GM12878 (cell line): ENCODE measurements at regions not wholly inside any gene's neighbourhood (a gene's known extent, or its start where the extent isn't known, plus 50 kb on each side); places are given as distances from the start of the nearest gene placed in this dataset.

Source experiments
- ATAC-seq: fragments of 200-7000 bp; cut with Tn5 transposase; 3 replicates; pipeline ENCODE4 v1.9.1; 2020; ENCODE audit warnings: mild to moderate bottlenecking, moderate library complexity
- BruUV-seq: library from RNA; stranded (reverse); fragments of 400-500 nt; replicated peaks from 2 replicates; lab custom pipeline; 2021; lab: Mats Ljungman, UMichigan
- CTCF ChIA-PET: fragments of 300-600 bp; sonication (Branson Sonifier 250); formaldehyde crosslinking; extraction: SDS; loops from one replicate; lab custom pipeline; 2021; ENCODE audit warnings: inconsistent platforms; lab: Yijun Ruan, JAX
- POLR2A ChIA-PET: fragments of 350-600 bp; formaldehyde crosslinking; extraction: SDS; loops from one replicate; lab custom pipeline; 2021; ENCODE audit warnings: inconsistent platforms; lab: Charles Lee
- RAD21 ChIA-PET: fragments of 300-600 bp; sonication (Branson Sonifier 250); formaldehyde crosslinking; loops from one replicate; lab custom pipeline; 2023; ENCODE audit warnings: antibody characterized with exemption; ENCODE audit not compliant: unreplicated experiment; lab: Charles Lee
- SMC1A ChIA-PET: fragments of 300-600 bp; sonication (Branson Sonifier 250); formaldehyde crosslinking; loops from one replicate; lab custom pipeline; 2023; ENCODE audit not compliant: unreplicated experiment, uncharacterized antibody; lab: Charles Lee
- DNase-seq: peaks from one replicate; pipeline ENCODE4 v3.0.0-alpha.2; 2011; ENCODE audit warnings: low read depth, low spot score
- FAIRE-seq: peaks from 3 replicates; lab custom pipeline; 2011; peaks lifted over from hg19 to GRCh38; lab: Jason Lieb, UNC
- H2AFZ ChIP-seq: 2 replicates; pipeline ENCODE4 v1.6.0; 2011; ENCODE audit warnings: low read depth, low read length, control low read depth; ENCODE audit not compliant: control insufficient read depth
- H3K27ac ChIP-seq: 2 replicates; pipeline ENCODE4 v1.5.1; 2011; ENCODE audit warnings: control low read depth; ENCODE audit not compliant: control insufficient read depth, insufficient read depth
- H3K27me3 ChIP-seq, 2 experiments: replicated peaks in 1 of 2; 2 replicates each; pipeline versions ENCODE4 v1.6.0 to v1.6.1; 2011; ENCODE audit warnings: low read length in 1 of 2; ENCODE audit not compliant: control insufficient read depth in 2 of 2, insufficient read depth in 2 of 2
- H3K36me3 ChIP-seq, 2 experiments: 2 replicates each; pipeline ENCODE4 v1.5.1; 2011; ENCODE audit warnings: low read length in 1 of 2; ENCODE audit not compliant: control insufficient read depth in 2 of 2, insufficient read depth in 2 of 2
- H3K4me1 ChIP-seq: 2 replicates; pipeline ENCODE4 v1.6.1; 2011; ENCODE audit warnings: mild to moderate bottlenecking, low read length, moderate library complexity, mixed read lengths; ENCODE audit not compliant: control insufficient read depth, insufficient read depth
- H3K4me2 ChIP-seq: 2 replicates; pipeline ENCODE4 v1.6.0; 2011; ENCODE audit warnings: control low read depth; ENCODE audit not compliant: control insufficient read depth, insufficient read depth
- H3K4me3 ChIP-seq: fragments of 200-600 bp; sonication (generic); 2 replicates; pipeline ENCODE4 v1.5.1; 2016
- H3K79me2 ChIP-seq: 2 replicates; pipeline ENCODE4 v1.6.0; 2011; ENCODE audit warnings: low read length; ENCODE audit not compliant: control insufficient read depth, insufficient read depth
- H3K9ac ChIP-seq: 2 replicates; pipeline ENCODE4 v1.8.0; 2011; ENCODE audit warnings: low read length, control low read depth, mixed read lengths; ENCODE audit not compliant: control insufficient read depth, insufficient read depth
- H3K9me3 ChIP-seq: replicated peaks from 3 replicates; pipeline ENCODE4 v1.5.1; 2011; ENCODE audit warnings: mild to moderate bottlenecking, low read length; ENCODE audit not compliant: control insufficient read depth, insufficient read depth
- H4K20me1 ChIP-seq: 2 replicates; pipeline ENCODE4 v1.6.0; 2011; ENCODE audit not compliant: control insufficient read depth, insufficient read depth
- BACH1 ChIP-seq: fragments of 450-650 bp; IDR thresholded peaks from 2 replicates; pipeline ENCODE4 v1.6.1; 2017; ENCODE audit warnings: mild to moderate bottlenecking, borderline replicate concordance
- NR2C1 ChIP-seq: fragments of 450-650 bp; IDR thresholded peaks from 2 replicates; pipeline ENCODE4 v1.6.1; 2017; ENCODE audit warnings: antibody characterized with exemption, mild to moderate bottlenecking, moderate library complexity
- WGBS: methylation state at CpG from one replicate; pipeline ENCODE4 v1.1.6; 2016; ENCODE audit warnings: low lambda C conversion rate; ENCODE audit not compliant: insufficient replicate concordance, insufficient coverage; ENCODE audit errors: missing lambda C conversion rate; 5-methylcytosine and 5-hydroxymethylcytosine counted together
- in situ Hi-C: fragments of 300-500 bp; cut with MboI; formaldehyde crosslinking; loops from 9 replicates; pipeline ENCODE4 v1.14.3; 2018; ENCODE audit warnings: mixed read lengths
- intact Hi-C: fragments of 100-400 bp; cut with micrococcal nuclease; formaldehyde crosslinking; loops from one replicate; pipeline ENCODE4 v1.14.2; 2022; ENCODE audit not compliant: unreplicated experiment
- TF ChIP-seq, protein P1 (sequence below), 3 experiments: IDR thresholded peaks in 2 of 3; conservative IDR thresholded peaks in 1 of 3; 2 replicates each; pipeline ENCODE4 v1.5.1; 2011; ENCODE audit warnings: low read depth in 3 of 3, low read length in 3 of 3, mild to moderate bottlenecking in 3 of 3, control low read depth in 2 of 3, moderate library complexity in 2 of 3, inconsistent platforms in 1 of 3, mixed read lengths in 1 of 3; ENCODE audit not compliant: control insufficient read depth in 2 of 3, insufficient read depth in 1 of 3; ENCODE audit errors: extremely low read depth in 1 of 3

DNA sequence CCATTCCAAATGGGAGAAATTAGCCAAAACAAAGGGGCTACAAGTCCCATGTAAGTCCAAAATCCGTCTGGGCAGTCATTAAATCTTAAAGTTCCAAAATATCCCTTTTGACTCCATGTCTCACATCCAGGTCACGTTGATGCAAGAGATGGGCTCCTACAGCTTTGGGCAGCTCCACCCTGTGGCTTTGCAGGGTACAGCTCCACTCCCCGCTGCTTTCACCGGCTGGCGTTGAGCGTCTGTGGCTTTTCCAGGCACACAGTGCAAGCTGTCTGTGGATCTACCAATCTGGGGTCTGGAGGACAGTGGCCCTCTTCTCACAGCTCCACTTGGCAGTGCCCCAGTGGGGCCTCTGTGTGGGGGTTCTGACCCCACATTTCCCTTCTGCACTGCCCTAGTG is 130.2 kb downstream of the TPR start:
- 54% methylated on average over 6 of the region's 6 CpGs for WGBS
- Histone ChIP-seq H3K36me3 (no peaks in the 10 kb centered on the region), H3K27me3 (no peaks in the 10 kb centered on the region), H3K9ac (no peak overlapping the region), H3K79me2 (no peaks in the 10 kb centered on the region), H3K9me3 (no peaks in the 10 kb centered on the region; the same call in 2 of the 3 replicates), H2AFZ (no peak overlapping the region), H3K27ac (no peak overlapping the region), H3K4me2 (no peak overlapping the region), H3K4me1 (no peaks in the 10 kb centered on the region), H4K20me1 (no peaks in the 10 kb centered on the region), H3K4me3 (no peak overlapping the region)
- ChIA-PET POLR2A (no interaction called here), SMC1A (interaction anchor here (1.2 kb wide), 1 partner anchor 91 kb away, joined by 4 read pairs; no protein-coding TSS in a partner anchor), CTCF (interaction anchor here (1.4 to 2.0 kb wide), 3 partner anchors 17 to 89 kb away, joined by 3 to 6 read pairs (median 4); no protein-coding TSS in a partner anchor), RAD21 (interaction anchor here (1.0 kb wide), 1 partner anchor 89 kb away, joined by 5 read pairs; no protein-coding TSS in a partner anchor)
- TF ChIP-seq BACH1 (no peak), NR2C1 (no peak)
- TF ChIP-seq, protein P1, sequence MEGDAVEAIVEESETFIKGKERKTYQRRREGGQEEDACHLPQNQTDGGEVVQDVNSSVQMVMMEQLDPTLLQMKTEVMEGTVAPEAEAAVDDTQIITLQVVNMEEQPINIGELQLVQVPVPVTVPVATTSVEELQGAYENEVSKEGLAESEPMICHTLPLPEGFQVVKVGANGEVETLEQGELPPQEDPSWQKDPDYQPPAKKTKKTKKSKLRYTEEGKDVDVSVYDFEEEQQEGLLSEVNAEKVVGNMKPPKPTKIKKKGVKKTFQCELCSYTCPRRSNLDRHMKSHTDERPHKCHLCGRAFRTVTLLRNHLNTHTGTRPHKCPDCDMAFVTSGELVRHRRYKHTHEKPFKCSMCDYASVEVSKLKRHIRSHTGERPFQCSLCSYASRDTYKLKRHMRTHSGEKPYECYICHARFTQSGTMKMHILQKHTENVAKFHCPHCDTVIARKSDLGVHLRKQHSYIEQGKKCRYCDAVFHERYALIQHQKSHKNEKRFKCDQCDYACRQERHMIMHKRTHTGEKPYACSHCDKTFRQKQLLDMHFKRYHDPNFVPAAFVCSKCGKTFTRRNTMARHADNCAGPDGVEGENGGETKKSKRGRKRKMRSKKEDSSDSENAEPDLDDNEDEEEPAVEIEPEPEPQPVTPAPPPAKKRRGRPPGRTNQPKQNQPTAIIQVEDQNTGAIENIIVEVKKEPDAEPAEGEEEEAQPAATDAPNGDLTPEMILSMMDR (IDR thresholded peaks at IDR 0.05 in 2 of 3, conservative IDR thresholded peaks at IDR 0.05 in 1 of 3; ENCODE audit: control insufficient read depth in 2 of 3, extremely low read depth in 1 of 3, insufficient read depth in 1 of 3, low read depth in 3 of 3, low read length in 3 of 3), result peak; percentile 17 to 50 (median 38); a peak in 3 of 6 replicates
- in situ Hi-C loops, result no loop called here
- FAIRE-seq (no peak), DNase-seq (no peak), ATAC-seq (peak; percentile 86)
- BruUV-seq, result no TSS peak
- intact Hi-C loops, result no loop called here
